GM23338 (cell line): ENCODE measurements at regions not wholly inside any gene's neighbourhood (a gene's known extent, or its start where the extent isn't known, plus 50 kb on each side); places are given as distances from the start of the nearest gene placed in this dataset.

Experiments
- ATAC-seq: fragments of 200-7000 bp; cut with Tn5 transposase; 3 replicates; pipeline ENCODE4 v1.9.1; 2020
- DNase-seq: peaks from one replicate; pipeline ENCODE4 v3.0.0-alpha.2; 2015; ENCODE audit warnings: low spot score
- H2AFZ ChIP-seq: fragments of 200-600 bp; sonication (generic); 2 replicates; pipeline ENCODE4 v1.8.0; 2016; ENCODE audit warnings: antibody characterized with exemption, mild to moderate bottlenecking, moderate library complexity
- H3F3A ChIP-seq: fragments of 200-600 bp; sonication (generic); replicated peaks from 2 replicates; pipeline ENCODE4 v1.8.0; 2017; ENCODE audit warnings: antibody characterized with exemption, mixed run types, low read depth
- H3K27ac ChIP-seq: fragments of 200-600 bp; sonication (generic); 2 replicates; pipeline ENCODE4 v1.6.1; 2016; ENCODE audit warnings: low read depth
- H3K27me3 ChIP-seq: fragments of 200-600 bp; sonication (generic); 2 replicates; pipeline ENCODE4 v1.8.0; 2016; ENCODE audit warnings: mild to moderate bottlenecking, mixed run types, moderate library complexity; ENCODE audit not compliant: insufficient read depth
- H3K36me3 ChIP-seq: fragments of 200-600 bp; sonication (generic); 2 replicates; pipeline ENCODE4 v1.8.0; 2016; ENCODE audit warnings: mild to moderate bottlenecking; ENCODE audit not compliant: insufficient read depth
- H3K4me1 ChIP-seq: fragments of 200-600 bp; sonication (generic); 2 replicates; pipeline ENCODE4 v1.8.0; 2016; ENCODE audit warnings: mild to moderate bottlenecking, moderate library complexity; ENCODE audit not compliant: insufficient read depth
- H3K4me2 ChIP-seq: fragments of 200-600 bp; sonication (generic); 2 replicates; pipeline ENCODE4 v1.7.1; 2017; ENCODE audit warnings: mixed run types
- H3K4me3 ChIP-seq: fragments of 200-600 bp; sonication (generic); 2 replicates; pipeline ENCODE4 v1.6.1; 2016; ENCODE audit warnings: mixed run types
- H3K79me2 ChIP-seq: fragments of 200-600 bp; sonication (generic); replicated peaks from 2 replicates; pipeline ENCODE4 v1.8.0; 2017; ENCODE audit warnings: mild to moderate bottlenecking; ENCODE audit not compliant: insufficient read depth
- H3K9me2 ChIP-seq: fragments of 200-600 bp; sonication (generic); 2 replicates; pipeline ENCODE4 v1.8.0; 2017; ENCODE audit not compliant: insufficient read depth
- H4K20me1 ChIP-seq: fragments of 200-600 bp; sonication (generic); replicated peaks from 2 replicates; pipeline ENCODE4 v1.8.0; 2017; ENCODE audit warnings: mild to moderate bottlenecking; ENCODE audit not compliant: insufficient read depth
- H3K27ac Mint-ChIP-seq: 2 replicates; pipeline ENCODE4 v1.8.0; 2020; ENCODE audit warnings: inconsistent platforms, mild to moderate bottlenecking, moderate library complexity, mixed read lengths
- H3K27me3 Mint-ChIP-seq: 3 replicates; pipeline ENCODE4 v1.8.0; 2022; ENCODE audit warnings: low read depth, mild to moderate bottlenecking, moderate library complexity, mixed read lengths, inconsistent platforms; ENCODE audit not compliant: insufficient read depth, poor library complexity
- H3K36me3 Mint-ChIP-seq: 3 replicates; pipeline ENCODE4 v1.8.0; 2021; ENCODE audit warnings: low read depth, mild to moderate bottlenecking, inconsistent platforms, moderate library complexity, mixed read lengths
- H3K4me1 Mint-ChIP-seq: 3 replicates; pipeline ENCODE4 v1.8.0; 2020; ENCODE audit warnings: mild to moderate bottlenecking, inconsistent platforms, mixed read lengths
- H3K4me3 Mint-ChIP-seq: 3 replicates; pipeline ENCODE4 v1.8.0; 2021; ENCODE audit warnings: moderate library complexity, mild to moderate bottlenecking, inconsistent platforms, mixed read lengths
- H3K9me3 Mint-ChIP-seq: 3 replicates; pipeline ENCODE4 v1.8.0; 2020; ENCODE audit warnings: moderate library complexity, mild to moderate bottlenecking, inconsistent platforms, mixed read lengths
- CREB1 ChIP-seq: fragments of 250-450 bp; sonication (Bioruptor Pico); IDR thresholded peaks from 2 replicates; pipeline ENCODE4 v1.5.0; 2020; ENCODE audit warnings: low read depth, mild to moderate bottlenecking, moderate library complexity
- CTCF ChIP-seq, 2 experiments: fragments of 200-600 bp in 1 of 2; sonication (generic) in 1 of 2; conservative IDR thresholded peaks; 2 replicates each; pipeline versions ENCODE4 v1.5.1 to v1.6.1; 2016 to 2017; ENCODE audit warnings: antibody characterized with exemption in 2 of 2, low read depth in 2 of 2, mild to moderate bottlenecking in 2 of 2, moderate library complexity in 1 of 2
- ETS1 ChIP-seq: IDR thresholded peaks from 2 replicates; pipeline ENCODE4 v1.6.1; 2016; ENCODE audit warnings: antibody characterized with exemption
- EZH2 ChIP-seq: fragments of 200-600 bp; sonication (generic); IDR thresholded peaks from one replicate; pipeline ENCODE4 v1.8.0; 2017; ENCODE audit warnings: antibody characterized with exemption, mild to moderate bottlenecking, low read depth; ENCODE audit not compliant: unreplicated experiment
- EZH2phosphoT487 ChIP-seq: fragments of 200-600 bp; sonication (generic); IDR thresholded peaks from one replicate; pipeline ENCODE4 v1.8.1; 2018; ENCODE audit warnings: antibody characterized with exemption; ENCODE audit not compliant: unreplicated experiment
- JUNB ChIP-seq: IDR thresholded peaks from one replicate; pipeline ENCODE4 v1.6.1; 2016; ENCODE audit warnings: antibody characterized with exemption; ENCODE audit not compliant: unreplicated experiment
- NANOG ChIP-seq: IDR thresholded peaks from 2 replicates; pipeline ENCODE4 v1.6.1; 2016; ENCODE audit warnings: antibody characterized with exemption, borderline replicate concordance
- POLR2AphosphoS5 ChIP-seq: IDR thresholded peaks from 2 replicates; pipeline ENCODE4 v1.6.1; 2016; ENCODE audit warnings: antibody characterized with exemption, low read depth
- REST ChIP-seq: IDR thresholded peaks from one replicate; pipeline ENCODE4 v1.6.1; 2018; ENCODE audit warnings: antibody characterized with exemption; ENCODE audit not compliant: unreplicated experiment
- STAT1 ChIP-seq: IDR thresholded peaks from one replicate; pipeline ENCODE4 v1.6.1; 2016; ENCODE audit warnings: antibody characterized with exemption; ENCODE audit not compliant: unreplicated experiment
- ZNF114 ChIP-seq: fragments of 250-450 bp; sonication (Bioruptor Pico); IDR thresholded peaks from 2 replicates; pipeline ENCODE4 v1.5.0; 2020; ENCODE audit warnings: mild to moderate bottlenecking, moderate library complexity
- ZNF331 ChIP-seq: fragments of 250-450 bp; sonication (Bioruptor Pico); IDR thresholded peaks from 2 replicates; pipeline ENCODE4 v1.5.0; 2020; ENCODE audit warnings: low read depth, mild to moderate bottlenecking, moderate library complexity
- ZNF462 ChIP-seq: fragments of 250-450 bp; sonication (Bioruptor Pico); IDR thresholded peaks from 2 replicates; pipeline ENCODE4 v1.5.0; 2020; ENCODE audit warnings: mild to moderate bottlenecking, moderate library complexity

GRCh38 chr16:80085606-80086005, 455.2 kb upstream of the DYNLRB2 start:
- ATAC-seq (no peak), DNase-seq (no peak)
- no peak overlapping the region for H3K4me3 ChIP-seq
- no peak overlapping the region for H3K27ac ChIP-seq
- H3K27me3 ChIP-seq: no peaks in the 10 kb centered on the region
- no peak overlapping the region for H3K27ac Mint-ChIP-seq
- no peaks in the 10 kb centered on the region for H3K9me2 ChIP-seq
- no peaks in the 10 kb centered on the region; the same call in 2 of the 3 replicates for H3K9me3 Mint-ChIP-seq
- H3K4me3 Mint-ChIP-seq: no peak overlapping the region
- H3K27me3 Mint-ChIP-seq: no peaks in the 10 kb centered on the region
- H3K4me1 ChIP-seq: no peaks in the 10 kb centered on the region
- TF ChIP-seq CTCF (conservative IDR thresholded peaks at IDR 0.05; ENCODE audit: low read depth in 2 of 2) (no peak), ETS1 (no peak), STAT1 (no peak), EZH2phosphoT487 (no peak), ZNF331 (CRISPR knock-in tag) (no peak), JUNB (no peak), ZNF462 (no peak), REST (no peak), NANOG (no peak), ZNF114 (no peak), EZH2 (no peak), POLR2AphosphoS5 (no peak), CREB1 (CRISPR knock-in tag) (no peak)
- no peaks in the 10 kb centered on the region for H3K36me3 Mint-ChIP-seq
- 0 out of 3 replicates have a peak, but pooled peaks cover under 1% of the 10 kb centered on the region for H3K4me1 Mint-ChIP-seq
- no peak overlapping the region for H3K4me2 ChIP-seq
- no peaks in the 10 kb centered on the region for H4K20me1 ChIP-seq
- H3F3A ChIP-seq: no peaks in the 10 kb centered on the region
- no peaks in the 10 kb centered on the region for H3K36me3 ChIP-seq
- no peak overlapping the region for H2AFZ ChIP-seq
- no peaks in the 10 kb centered on the region for H3K79me2 ChIP-seq
